Panc1 (cell line): ENCODE measurements at regions not wholly inside any gene's neighbourhood (a gene's known extent, or its start where the extent isn't known, plus 50 kb on each side); places are given as distances from the start of the nearest gene placed in this dataset.
A peak's percentile ranks its signal among the peaks of the same experiment; 100 is the strongest.

Source experiments
- ATAC-seq: fragments of 200-7000 bp; cut with Tn5 transposase; 2 replicates; pipeline ENCODE4 v1.9.1; 2020; ENCODE audit warnings: mild to moderate bottlenecking, moderate library complexity
- BruUV-seq: library from RNA; stranded (reverse); fragments of 400-500 nt; replicated peaks from 2 replicates; lab custom pipeline; 2021; lab: Mats Ljungman, UMichigan
- CTCF ChIA-PET: fragments of 300-600 bp; sonication (Branson Sonifier 250); formaldehyde crosslinking; loops from one replicate; lab custom pipeline; 2022; ENCODE audit warnings: antibody characterized with exemption; lab: Charles Lee
- POLR2A ChIA-PET: fragments of 300-600 bp; sonication (Branson Sonifier 250); formaldehyde crosslinking; loops from one replicate; lab custom pipeline; 2022; ENCODE audit warnings: antibody characterized with exemption; lab: Charles Lee
- DNase-seq: peaks from one replicate; pipeline ENCODE4 v3.0.0-alpha.2; 2010; ENCODE audit warnings: low read depth, low spot score
- H3K27ac ChIP-seq: 2 replicates; pipeline ENCODE4 v1.5.1; 2011; ENCODE audit warnings: mild to moderate bottlenecking, low read length, inconsistent platforms
- H3K27me3 ChIP-seq: fragments of 200-500 bp; sonication (Bioruptor generic); 2 replicates; pipeline ENCODE4 v1.6.0; 2014; ENCODE audit warnings: low read length, inconsistent platforms; ENCODE audit not compliant: control insufficient read depth, insufficient read depth
- H3K36me3 ChIP-seq: fragments of 200-500 bp; sonication (Bioruptor generic); 2 replicates; pipeline ENCODE4 v1.5.1; 2014; ENCODE audit warnings: inconsistent platforms, mild to moderate bottlenecking, low read length, moderate library complexity; ENCODE audit not compliant: control insufficient read depth, insufficient read depth
- H3K4me1 ChIP-seq: 2 replicates; pipeline ENCODE4 v1.5.1; 2011; ENCODE audit warnings: inconsistent platforms, mild to moderate bottlenecking, low read length, moderate library complexity; ENCODE audit not compliant: control insufficient read depth, insufficient read depth
- H3K4me3 ChIP-seq, 2 experiments: 2 replicates each; pipeline ENCODE4 v1.5.1; 2011 to 2012; ENCODE audit warnings: low read depth in 2 of 2, low read length in 2 of 2, mild to moderate bottlenecking in 2 of 2, inconsistent platforms in 1 of 2, moderate library complexity in 1 of 2
- H3K9me3 ChIP-seq: fragments of 200-500 bp; sonication (Bioruptor generic); 2 replicates; pipeline ENCODE4 v1.5.1; 2014; ENCODE audit warnings: low read depth, mild to moderate bottlenecking, inconsistent platforms, low read length, moderate library complexity; ENCODE audit not compliant: control insufficient read depth, insufficient read depth
- CTCF ChIP-seq: fragments of 450-650 bp; IDR thresholded peaks from 2 replicates; pipeline ENCODE4 v1.5.1; 2017; ENCODE audit warnings: mild to moderate bottlenecking
- POLR2AphosphoS5 ChIP-seq: IDR thresholded peaks from 2 replicates; pipeline ENCODE4 v1.6.1; 2012; ENCODE audit warnings: mild to moderate bottlenecking, low read depth, low read length, moderate library complexity
- REST ChIP-seq, 2 experiments: IDR thresholded peaks; 2 replicates each; pipeline ENCODE4 v1.6.1; 2011 to 2012; ENCODE audit warnings: low read depth in 2 of 2, control low read depth in 1 of 2, low read length in 1 of 2, mild to moderate bottlenecking in 1 of 2, moderate library complexity in 1 of 2; ENCODE audit not compliant: insufficient read depth in 1 of 2
- SIN3A ChIP-seq: IDR thresholded peaks from 2 replicates; pipeline ENCODE4 v1.6.1; 2012; ENCODE audit warnings: low read depth, mild to moderate bottlenecking, low read length, moderate library complexity, borderline replicate concordance; ENCODE audit not compliant: insufficient read depth
- TCF7L2 ChIP-seq: IDR thresholded peaks from 2 replicates; pipeline ENCODE4 v1.6.1; 2011; ENCODE audit warnings: mild to moderate bottlenecking, low read depth, low read length, inconsistent platforms
- in situ Hi-C: cut with HindIII; loops from 2 replicates; pipeline ENCODE4 v1.10.0; 2016; ENCODE audit warnings: low sequenced_read_pairs, low pct_unique_long_range_greater_than_20kb
- intact Hi-C: fragments of 100-400 bp; cut with micrococcal nuclease; formaldehyde crosslinking; loops from one replicate; pipeline ENCODE4 v1.10.0; 2022; ENCODE audit not compliant: unreplicated experiment

- in situ Hi-C loops, result no loop called here
- CTCF ChIA-PET, result no interaction called here
Observed at GRCh38 chr3:159127021-159127392, 325.2 kb downstream of the MFSD1 start.

GRCh38 chr3:159128628-159129027 is 326.8 kb downstream of the MFSD1 start:
- CTCF ChIA-PET, result no interaction called here
- Histone ChIP-seq H3K36me3 (no peaks in the 10 kb centered on the region), H3K4me1 (no peaks in the 10 kb centered on the region), H3K4me3 (no peak overlapping the region), H3K27ac (no peak overlapping the region), H3K27me3 (no peaks in the 10 kb centered on the region), H3K9me3 (no peaks in the 10 kb centered on the region)
- no peak for DNase-seq
- in situ Hi-C loops (no loop called here), intact Hi-C loops (no loop called here)
- POLR2A ChIA-PET, result no interaction called here
- no peak for ATAC-seq
- BruUV-seq, result no TSS peak
- no peak for TF ChIP-seq TCF7L2
- no peak for TF ChIP-seq POLR2AphosphoS5

More at GRCh38 chr3:159127021-159127392, 325.2 kb downstream of the MFSD1 start:
- BruUV-seq, result no TSS peak
- Histone ChIP-seq H3K27me3 (no peaks in the 10 kb centered on the region), H3K4me1 (no peaks in the 10 kb centered on the region), H3K4me3 (no peak overlapping the region), H3K36me3 (no peaks in the 10 kb centered on the region), H3K9me3 (no peaks in the 10 kb centered on the region), H3K27ac (no peak overlapping the region)
- intact Hi-C loops, result no loop called here
- no peak for TF ChIP-seq CTCF
- TF ChIP-seq TCF7L2, result no peak
- no peak for TF ChIP-seq REST (IDR thresholded peaks at IDR 0.05; ENCODE audit: insufficient read depth in 1 of 2, low read depth in 2 of 2, low read length in 1 of 2)
- TF ChIP-seq POLR2AphosphoS5, result no peak
- no peak for TF ChIP-seq SIN3A
- no peak for ATAC-seq
- DNase-seq, result no peak
- POLR2A ChIA-PET, result no interaction called here

GRCh38 chr3:159130108-159130507 is 328.3 kb downstream of the MFSD1 start:
- peak; percentile 10 for DNase-seq
- H3K4me1 ChIP-seq, result no peaks in the 10 kb centered on the region
- H3K36me3 ChIP-seq, result no peaks in the 10 kb centered on the region
- no peaks in the 10 kb centered on the region for H3K27me3 ChIP-seq
- no peak overlapping the region for H3K27ac ChIP-seq
- H3K9me3 ChIP-seq, result no peaks in the 10 kb centered on the region
- in situ Hi-C loops, result no loop called here
- ChIA-PET POLR2A (no interaction called here), CTCF (no interaction called here)
- ATAC-seq, result no peak
- intact Hi-C loops, result no loop called here
- BruUV-seq, result no TSS peak
- no peak for TF ChIP-seq TCF7L2
- no peak for TF ChIP-seq SIN3A
- peak; percentile 65 for TF ChIP-seq CTCF
- no peak overlapping the region for H3K4me3 ChIP-seq
